Cardiac septum (tissue), 1 donor: ENCODE measurements at regions not wholly inside any gene's neighbourhood (a gene's known extent, or its start where the extent isn't known, plus 50 kb on each side); places are given as distances from the start of the nearest gene placed in this dataset.
"Not testable (repeated sequence)": the region's sequence is repeated elsewhere in the genome, so short reads cannot be mapped to it uniquely, and the experiment has no call there.

ENCODE experiments used
- DNase-seq: peaks from one replicate; pipeline ENCODE4 v3.0.0-alpha.2; 2020; ENCODE audit warnings: low spot score
- intact Hi-C: fragments of 100-400 bp; cut with DNase I; formaldehyde crosslinking; loops from one replicate; pipeline ENCODE4 v1.14.0; 2022
- donor health status: DM: no; HTN: no; CAD: no.

DNA sequence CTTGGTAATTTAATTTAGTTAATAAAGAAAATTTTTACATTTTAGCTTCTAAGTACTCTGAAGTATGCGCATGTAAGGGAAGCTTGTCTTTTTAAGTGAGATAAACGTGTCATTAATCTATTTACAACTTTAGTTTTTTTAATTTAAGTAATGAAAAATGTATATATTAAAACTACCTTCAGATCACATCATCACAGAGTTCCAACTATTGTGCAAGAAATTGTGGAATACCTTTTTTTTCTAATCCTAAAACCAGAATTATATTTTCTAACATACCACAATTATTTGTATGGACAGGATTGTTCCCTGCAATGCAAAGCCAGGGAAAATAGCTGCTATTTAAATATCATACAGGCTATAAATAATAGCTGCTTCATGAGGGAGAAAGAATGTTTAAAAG, 303.2 kb upstream of the KCND2 start:
- no peak for DNase-seq
- intact Hi-C loops: no loop called here

DNA sequence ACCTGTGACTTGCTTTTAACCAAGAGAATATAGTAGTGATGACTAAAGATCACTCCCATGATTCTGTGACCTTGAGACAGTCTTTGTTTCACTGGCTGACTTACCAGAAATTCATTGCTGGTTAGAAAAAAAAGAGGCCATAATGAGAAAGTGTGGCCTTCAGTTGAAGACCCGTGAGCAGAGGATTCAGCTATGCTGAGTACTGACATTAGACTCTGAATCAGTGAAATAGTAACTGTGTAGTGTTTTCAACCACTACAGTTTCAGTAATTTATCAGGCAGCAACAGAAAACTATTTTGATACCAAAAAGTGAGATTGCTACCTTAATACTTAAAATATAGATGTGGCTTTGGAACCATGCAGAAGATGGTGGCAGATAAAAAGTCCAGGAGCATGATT, 298.0 kb upstream of the KCND2 start:
- intact Hi-C loops: no loop called here
- DNase-seq: no peak

DNA sequence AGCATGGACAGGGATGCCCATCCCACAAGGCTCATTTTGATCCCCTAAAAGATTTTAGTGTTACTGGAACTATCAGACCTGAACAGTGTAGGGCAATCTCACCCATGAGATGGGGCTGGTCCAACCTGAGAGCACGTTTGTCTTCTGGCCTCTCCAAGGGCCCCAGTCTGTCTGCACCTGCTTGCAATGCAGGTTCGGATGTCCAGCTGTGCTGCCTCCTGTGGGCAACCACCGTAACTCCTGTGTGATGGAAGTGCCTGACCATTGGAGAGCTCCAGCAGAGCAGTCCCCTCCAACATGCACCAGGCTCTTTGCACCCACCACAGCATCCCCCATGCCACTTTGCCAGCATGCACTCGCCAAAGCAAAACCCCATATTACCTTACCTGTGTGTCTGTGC, 290.1 kb upstream of the KCND2 start:
- no peak for DNase-seq
- intact Hi-C loops: no loop called here

DNA sequence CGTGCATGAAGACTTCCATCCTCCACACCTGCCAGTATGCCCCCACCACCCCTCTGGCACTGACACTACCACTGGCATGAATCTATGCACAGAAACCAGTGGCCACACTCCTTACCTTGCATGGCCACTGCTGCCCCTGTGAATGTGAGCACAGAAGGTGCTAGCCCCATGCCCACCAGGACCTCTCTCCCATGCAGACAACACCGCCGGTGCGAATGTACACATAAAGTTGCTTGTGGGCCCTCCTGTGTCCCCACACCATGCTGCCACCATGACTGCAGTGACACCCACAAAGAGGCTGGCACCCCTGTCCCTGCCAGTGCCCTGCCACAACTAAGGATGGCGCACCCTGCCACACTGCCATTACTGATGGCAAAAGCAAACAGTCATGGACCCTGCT, 289.5 kb upstream of the KCND2 start:
- intact Hi-C loops: no loop called here
- no peak for DNase-seq

DNA sequence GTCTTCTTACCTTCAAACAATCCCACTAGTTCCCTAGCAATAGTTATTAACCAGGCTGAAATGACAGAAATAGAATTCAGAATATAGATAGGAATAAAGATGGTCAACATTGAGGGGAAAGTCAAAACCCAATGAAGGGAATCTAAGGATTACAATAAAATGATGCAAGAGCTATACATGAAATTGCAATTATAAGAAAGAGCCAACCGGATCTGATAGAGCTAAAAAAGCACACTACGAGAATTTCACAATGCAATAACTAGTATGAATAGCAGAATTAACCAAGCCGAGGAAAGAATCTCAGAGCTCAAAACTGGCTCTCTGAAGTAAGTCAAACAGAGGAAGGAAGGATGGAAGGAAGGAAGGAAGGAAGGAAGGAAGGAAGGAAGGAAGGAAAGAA, 288.7 kb upstream of the KCND2 start:
- DNase-seq: no peak
- intact Hi-C loops: no loop called here

DNA sequence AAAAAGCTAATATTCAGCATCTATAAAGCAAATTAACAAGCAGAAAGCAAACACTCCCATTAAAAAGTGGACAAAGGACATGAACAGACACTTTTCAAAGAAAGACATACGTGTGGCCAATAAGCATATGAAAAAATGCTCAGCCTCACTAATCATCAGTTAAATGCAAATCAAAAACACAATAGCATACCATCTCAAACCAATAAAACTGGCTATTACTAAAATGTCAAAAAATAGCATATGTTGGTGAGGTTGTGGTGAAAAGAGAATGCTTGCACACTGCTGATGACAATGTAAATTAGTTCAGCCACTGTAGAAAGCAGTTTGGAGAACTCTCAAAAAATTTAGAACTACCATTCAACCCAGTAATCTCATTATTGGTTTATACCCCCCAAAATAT, 284.6 kb upstream of the KCND2 start:
- DNase-seq: no peak
- intact Hi-C loops: no loop called here

DNA sequence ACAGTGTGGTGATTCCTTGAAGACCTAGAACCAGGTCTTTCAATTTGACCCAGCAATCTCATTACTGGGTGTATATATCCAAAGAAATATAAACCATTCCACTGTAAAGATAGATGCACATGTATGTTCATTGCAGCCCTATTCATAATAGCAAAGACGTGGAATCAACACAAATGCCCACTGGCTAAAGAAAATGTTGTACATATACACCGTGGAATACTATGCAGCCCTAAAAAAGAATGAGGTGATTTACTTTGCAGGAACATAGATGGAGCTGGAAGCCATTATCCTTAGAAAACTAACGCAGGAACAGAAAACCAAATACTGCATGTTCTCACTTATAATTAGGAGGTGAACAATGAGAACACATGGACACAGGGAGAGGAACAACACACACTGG, 278.0 kb upstream of the KCND2 start:
- intact Hi-C loops: no loop called here
- no peak for DNase-seq

DNA sequence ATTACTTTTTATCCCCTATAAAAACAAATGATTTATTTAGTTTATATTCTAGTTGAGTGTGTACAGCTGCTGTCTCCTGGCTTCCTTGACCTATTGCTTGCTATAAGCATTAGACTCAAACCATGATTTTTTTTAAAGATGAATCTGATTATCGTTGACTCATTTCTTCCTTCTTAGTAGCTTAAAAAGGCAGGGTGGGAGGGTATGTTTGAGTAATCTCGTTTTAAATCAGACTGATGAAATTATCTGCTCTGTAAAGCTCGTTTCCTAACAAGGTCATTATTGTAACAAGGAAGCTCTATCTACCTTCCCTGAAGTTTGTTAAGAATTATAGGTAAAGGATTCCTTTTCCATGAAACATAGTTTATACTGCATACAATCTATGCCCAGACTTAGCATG, 276.3 kb upstream of the KCND2 start:
- DNase-seq: no peak
- intact Hi-C loops: no loop called here

DNA sequence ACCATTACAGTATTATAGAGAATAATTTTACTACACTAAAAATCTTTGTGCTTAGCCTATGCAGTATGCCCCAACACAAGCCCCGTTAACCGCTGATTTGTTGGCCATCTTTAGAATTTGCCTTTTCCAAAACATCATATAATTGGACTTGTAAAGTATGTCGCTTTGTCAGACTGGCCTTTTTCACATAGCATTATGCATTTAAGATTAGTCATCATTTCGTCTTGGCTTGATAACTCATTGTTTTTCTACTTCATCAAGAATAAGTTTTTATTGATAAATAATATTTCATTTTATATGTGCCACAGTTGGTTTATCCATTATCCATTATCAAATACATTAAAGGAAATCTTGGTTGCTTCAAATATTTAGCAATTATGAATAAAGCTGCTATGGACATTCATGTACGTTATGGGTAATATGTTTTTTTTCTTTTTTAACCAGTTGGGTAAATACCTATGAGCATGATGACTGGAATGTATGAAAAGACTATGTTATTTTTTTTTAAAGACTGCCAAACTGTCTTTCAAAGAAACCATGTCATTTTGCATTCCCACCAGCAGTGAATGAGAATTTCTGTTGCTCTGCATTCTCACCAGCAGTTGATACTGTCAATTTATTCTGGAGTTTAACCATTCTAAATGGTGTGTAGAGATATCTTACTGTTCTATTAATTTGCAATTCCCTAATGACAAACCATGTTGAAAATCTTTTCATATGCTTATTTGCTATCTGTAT, 273.1 kb upstream of the KCND2 start:
- intact Hi-C loops: no loop called here
- DNase-seq: no peak

DNA sequence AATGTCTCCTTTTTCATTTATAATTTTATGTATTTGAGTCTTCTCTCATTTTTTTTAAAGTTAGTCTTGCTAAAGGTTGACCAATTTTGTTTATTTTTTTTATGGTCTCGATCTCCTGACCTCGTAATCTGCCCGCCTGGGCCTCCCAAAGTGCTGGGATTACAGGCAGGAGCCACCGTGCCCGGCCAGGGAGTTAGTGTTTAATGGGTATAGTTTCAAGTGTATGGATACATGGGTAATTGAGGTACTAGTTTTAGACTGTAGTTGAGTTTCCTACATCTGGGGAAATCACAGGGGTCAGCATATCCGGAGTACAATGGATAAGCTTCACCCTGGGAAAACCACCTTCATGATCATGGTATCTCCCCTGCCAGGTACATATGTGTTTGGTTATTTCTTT, 267.3 kb upstream of the KCND2 start:
- intact Hi-C loops: no loop called here
- DNase-seq: no peak

DNA sequence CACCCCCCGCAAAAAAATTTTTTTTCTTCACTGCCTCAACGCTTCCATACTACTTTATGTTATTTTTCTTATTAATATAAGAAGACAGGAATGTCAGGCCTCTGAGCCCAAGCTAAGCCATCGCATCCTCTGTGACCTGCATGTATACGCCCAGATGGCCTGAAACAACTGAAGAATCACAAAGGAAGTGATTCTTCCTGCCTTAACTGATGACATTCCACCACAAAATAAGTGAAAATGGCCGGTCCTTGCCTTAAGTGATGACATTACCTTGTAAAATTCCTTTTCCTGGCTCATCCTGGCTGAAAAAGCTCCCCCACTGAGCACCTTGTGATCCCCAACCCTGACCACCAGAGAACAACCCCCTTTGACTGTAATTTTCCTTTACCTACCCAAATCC, 258.7 kb upstream of the KCND2 start:
- DNase-seq, intact Hi-C loops: not testable (repeated sequence)

DNA sequence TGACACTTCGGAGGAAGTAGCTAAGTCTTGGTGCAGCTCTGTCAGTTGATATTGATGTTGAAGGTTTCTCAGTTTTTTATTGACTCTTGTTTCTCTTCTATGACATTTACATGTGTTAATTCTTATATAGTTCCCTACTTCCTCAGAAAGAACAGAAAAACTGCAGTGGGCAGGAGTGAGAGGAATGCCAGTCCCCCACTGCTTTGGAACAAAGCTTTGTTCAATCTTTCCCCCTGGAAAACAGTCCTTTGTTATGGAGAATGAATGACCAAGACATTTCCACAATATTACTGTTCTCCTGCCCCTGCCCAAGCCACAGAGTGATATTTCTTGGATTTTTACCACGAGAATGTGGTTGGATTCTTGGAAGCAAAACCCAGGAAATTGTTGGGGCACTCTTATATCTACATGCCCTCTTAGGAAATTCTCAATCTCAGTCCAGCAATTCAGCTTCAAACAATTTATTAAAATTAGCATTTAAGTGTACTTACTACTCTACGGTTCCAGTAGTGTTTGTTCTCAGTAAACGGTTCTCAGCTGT, 258.0 kb upstream of the KCND2 start:
- intact Hi-C loops: no loop called here
- DNase-seq: no peak

DNA sequence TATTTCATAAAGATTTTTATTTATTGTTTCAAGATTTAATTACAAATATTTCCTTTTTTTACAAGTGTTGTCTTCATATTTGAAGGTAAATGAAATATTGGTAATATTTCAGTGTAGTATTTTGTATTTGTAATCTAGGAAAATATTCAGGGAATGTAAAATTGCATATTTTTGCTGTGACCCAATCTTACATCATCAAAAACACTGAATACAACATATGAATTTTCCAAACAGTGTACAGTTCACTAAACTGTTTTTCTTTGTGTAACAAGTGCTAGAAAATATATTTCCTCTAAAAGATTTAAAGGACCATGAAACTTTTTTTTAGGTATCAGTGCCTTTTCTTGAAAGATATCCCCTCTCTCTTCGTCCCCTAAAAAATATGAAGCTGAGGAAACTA, 251.9 kb upstream of the KCND2 start:
- intact Hi-C loops: no loop called here
- DNase-seq: no peak

DNA sequence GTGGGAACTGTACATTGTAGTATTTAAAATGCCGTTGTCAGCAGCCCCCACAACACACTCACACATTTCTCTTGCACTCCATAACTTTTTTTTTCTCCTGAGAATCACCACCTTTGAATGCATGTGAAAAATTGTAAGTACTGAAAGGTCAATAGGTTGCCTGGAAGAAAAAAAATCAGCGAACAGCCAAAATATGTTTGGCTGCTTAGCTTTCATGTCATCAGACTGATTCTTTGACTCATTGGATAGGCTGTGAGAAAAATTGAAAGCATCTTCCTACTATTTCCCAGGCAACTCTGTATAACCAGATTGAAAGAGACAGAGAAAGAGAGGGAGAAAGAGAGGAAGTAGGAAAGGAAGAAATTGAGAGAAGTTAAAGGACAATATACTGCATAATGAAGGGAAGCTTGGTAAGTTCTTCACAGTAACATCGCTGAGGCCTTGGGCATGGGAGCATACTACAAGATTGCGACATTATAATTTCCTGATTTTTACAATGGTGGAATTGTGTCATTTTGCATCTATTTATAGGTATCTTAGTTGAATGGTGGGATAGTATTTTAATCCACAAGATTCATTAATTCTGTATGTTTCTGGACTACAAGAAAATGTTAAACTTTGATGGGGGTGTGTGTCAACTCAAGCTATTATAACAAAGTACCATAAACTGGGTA, 249.3 kb upstream of the KCND2 start:
- intact Hi-C loops: no loop called here
- DNase-seq: no peak

DNA sequence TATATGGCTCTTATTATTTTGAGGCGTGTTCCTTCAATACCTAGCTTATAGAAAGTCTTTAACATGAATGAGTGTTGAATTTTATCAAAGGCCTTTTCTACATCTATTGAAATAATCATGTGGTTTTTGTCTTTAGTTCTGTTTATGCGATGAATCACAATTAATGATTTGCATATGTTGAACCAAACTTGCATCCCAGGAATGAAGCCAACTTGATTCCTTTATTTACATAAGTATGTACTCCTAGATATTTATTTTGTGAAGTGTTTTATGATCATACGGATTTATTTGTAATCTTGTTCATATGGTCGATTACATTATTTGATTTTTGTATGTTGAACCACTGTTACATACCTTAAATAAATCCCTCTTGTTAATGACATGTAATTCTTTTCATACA, 244.3 kb upstream of the KCND2 start:
- no peak for DNase-seq
- intact Hi-C loops: no loop called here

DNA sequence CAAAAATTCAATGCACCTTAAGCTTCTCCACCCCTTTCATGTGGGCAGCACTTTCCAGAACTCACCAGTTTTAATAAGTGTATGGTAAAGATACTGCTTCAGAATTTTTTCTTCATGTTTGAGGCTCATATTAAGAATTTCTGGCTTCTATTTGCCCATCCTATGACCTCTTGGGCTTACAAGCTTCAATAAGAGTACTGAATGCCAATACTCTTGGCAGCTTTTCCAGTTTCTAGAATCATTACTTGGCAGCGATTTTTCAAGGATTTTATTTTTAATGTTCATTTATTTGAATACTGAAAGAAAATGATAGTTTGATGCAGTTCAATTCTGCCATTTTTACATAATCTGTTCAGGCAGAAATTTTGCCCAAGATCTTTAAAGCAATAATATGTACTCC, 242.1 kb upstream of the KCND2 start:
- intact Hi-C loops: no loop called here

DNA sequence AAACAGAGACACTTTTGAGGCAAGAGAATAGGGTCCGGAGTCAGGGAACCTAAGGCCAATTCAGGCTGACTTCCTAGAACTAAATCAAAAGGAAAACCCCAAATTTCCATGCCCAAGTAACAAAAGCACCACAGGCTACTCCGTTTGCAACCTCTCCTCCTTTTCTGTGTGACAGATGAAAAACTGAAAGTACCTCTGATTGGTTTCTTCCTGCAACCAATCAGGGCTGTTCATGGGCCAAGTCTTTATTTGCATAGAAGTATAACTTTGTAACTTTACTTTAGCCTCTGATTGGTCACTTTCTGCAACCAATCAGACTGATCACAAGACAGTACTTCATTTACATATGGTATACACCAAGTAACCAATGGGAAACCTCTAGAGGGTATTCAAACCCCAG, 239.9 kb upstream of the KCND2 start:
- intact Hi-C loops: no loop called here
- DNase-seq: no peak

More for the DNA sequence above, 242.1 kb upstream of the KCND2 start:
- no peak for DNase-seq

DNA sequence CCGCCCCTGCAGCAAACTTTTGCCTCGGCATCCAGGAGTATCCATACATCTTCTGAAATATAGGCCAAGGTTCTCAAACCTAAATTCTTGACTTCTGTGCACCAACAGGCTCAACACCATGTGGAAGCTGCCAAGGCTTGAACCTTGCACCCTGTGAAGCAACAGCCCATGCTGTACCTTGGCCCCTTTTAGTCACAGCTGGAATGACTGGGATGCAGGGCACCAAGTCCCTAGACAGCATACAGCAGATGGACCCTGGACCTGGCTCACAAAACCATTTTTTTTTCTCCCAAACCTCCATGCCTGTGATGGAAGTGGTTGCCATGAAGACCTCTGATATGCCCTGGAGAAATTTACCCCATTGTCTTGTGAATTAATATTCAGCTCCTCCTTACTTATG, 233.8 kb upstream of the KCND2 start:
- DNase-seq: no peak
- intact Hi-C loops: no loop called here

DNA sequence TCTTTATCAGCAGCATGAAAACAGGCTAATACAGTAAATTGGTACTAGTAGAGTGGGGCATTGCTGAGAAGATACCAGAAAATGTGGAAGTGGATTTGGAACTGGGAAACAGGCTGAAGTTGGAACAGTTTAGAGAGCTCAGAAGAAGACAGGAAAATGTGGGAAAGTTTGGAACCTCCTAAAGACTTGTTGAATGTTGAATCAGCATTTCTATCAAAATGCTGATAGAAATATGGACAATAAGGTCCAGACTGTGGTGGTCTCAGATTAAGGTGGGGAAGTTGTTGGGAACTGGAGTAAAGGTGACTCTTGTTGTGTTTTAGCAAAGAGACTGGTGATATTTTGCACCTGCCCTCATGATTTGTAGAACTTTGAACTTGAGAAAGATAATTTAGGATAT, 231.2 kb upstream of the KCND2 start:
- intact Hi-C loops: no loop called here
- no peak for DNase-seq

DNA sequence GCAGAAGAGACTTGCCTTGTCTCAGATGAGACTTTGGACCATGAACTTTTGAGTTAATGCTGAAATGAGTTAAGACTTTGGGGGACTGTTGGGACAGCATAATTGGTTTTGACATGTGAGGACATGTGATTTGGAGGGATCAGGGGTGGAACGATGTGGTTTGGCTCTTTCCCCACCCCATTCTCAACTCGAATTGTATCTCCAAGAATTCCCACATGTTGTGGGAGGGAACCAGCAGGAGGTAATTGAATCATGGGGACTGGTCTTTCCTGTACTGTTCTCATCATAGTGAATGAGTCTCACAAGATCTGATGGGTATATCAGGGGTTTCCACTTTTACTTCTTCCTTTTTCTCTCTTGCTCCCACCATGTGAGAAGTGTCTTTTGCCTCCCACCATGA, 229.7 kb upstream of the KCND2 start:
- intact Hi-C loops: no loop called here
- DNase-seq: no peak

DNA sequence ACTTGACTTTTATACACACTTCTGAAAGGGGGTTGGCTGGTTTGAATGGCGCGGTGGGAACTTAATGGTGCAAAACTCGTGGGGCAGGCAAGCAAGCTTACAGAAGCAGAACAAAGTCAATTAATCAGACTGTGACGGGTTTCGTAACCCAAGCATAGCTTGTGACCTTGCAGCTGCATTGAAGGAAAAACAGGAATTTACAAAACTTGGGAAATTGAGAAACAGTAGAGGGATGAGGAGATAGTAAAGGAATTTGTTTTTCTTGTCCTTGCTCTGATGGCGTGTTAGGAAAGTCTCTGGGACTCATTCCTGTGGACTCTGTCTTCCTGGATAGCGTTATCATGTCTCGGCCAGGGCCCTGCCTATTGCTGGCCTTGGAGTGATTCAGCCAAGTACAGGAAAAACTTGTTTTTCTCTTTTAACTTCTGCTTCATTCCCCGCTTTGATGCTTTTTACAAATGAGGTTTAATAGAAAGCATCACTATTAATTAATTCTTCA, 220.0 kb upstream of the KCND2 start:
- intact Hi-C loops: no loop called here
- no peak for DNase-seq
